ENCODE measurements at regions not wholly inside any gene's neighbourhood (a gene's known extent, or its start where the extent isn't known, plus 50 kb on each side); places are given as distances from the start of the nearest gene placed in this dataset.

- TF ChIP-seq POLR2AphosphoS5 (IDR thresholded peaks at IDR 0.05): no peak
- no peak for TF ChIP-seq CTCF (IDR thresholded peaks at IDR 0.05)
- no peak for TF ChIP-seq EP300 (IDR thresholded peaks at IDR 0.05)
Measured at GRCh38 chr2:65691816-65692215, 259.4 kb upstream of the SPRED2 start.

Data from suprapubic skin (tissue), 4 donors.